ENCODE measurements at regions not wholly inside any gene's neighbourhood (a gene's known extent, or its start where the extent isn't known, plus 50 kb on each side); places are given as distances from the start of the nearest gene placed in this dataset.

GRCh38 chr5:85205430-85205829 is 820.8 kb upstream of the EDIL3 start:
- H3K36me3 Mint-ChIP-seq (ENCODE audit: insufficient read depth, unreplicated experiment) = no peaks in the 10 kb centered on the region
- no peaks in the 10 kb centered on the region for H3K27me3 Mint-ChIP-seq (ENCODE audit: unreplicated experiment)
- intact Hi-C loops (cut with micrococcal nuclease; ENCODE audit: unreplicated experiment) = no loop called here
- BruUV-seq (replicated peaks) = no TSS peak
- CTCF ChIA-PET = no interaction called here
- H3K27ac Mint-ChIP-seq (ENCODE audit: unreplicated experiment) = no peak overlapping the region
- TF ChIP-seq CTCF (IDR thresholded peaks at IDR 0.05; ENCODE audit: unreplicated experiment) = no peak
- H3K4me1 Mint-ChIP-seq (ENCODE audit: low read depth, unreplicated experiment) = no peaks in the 10 kb centered on the region
- no peak for DNase-seq
- no peak overlapping the region for H3K4me3 Mint-ChIP-seq (ENCODE audit: low read depth, unreplicated experiment)
- H3K9me3 Mint-ChIP-seq (ENCODE audit: low read depth, unreplicated experiment) = no peaks in the 10 kb centered on the region

DNA sequence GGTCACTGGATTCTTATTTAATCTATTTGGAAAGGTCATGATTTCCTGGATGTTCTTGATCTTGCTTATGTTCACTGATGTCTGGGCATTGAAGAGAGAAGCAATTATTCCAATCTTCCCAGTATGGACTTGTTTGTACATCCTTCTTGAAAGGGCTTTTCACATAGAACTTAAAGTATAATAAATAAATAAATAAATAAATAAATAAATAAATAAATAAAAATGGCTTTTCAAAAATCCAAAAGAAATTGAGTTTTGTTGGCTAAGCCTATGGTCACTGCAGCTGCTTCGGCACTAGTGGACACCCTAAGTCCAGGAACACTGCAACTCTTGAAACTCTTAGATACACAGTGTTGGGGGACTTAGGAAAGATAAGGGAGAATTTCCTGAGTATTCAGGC is 840.7 kb upstream of the EDIL3 start:
- H3K27me3 Mint-ChIP-seq (ENCODE audit: unreplicated experiment) = no peaks in the 10 kb centered on the region
- H3K9me3 Mint-ChIP-seq (ENCODE audit: low read depth, unreplicated experiment) = peaks cover 9% of the 10 kb centered on the region
- no TSS peak for BruUV-seq (replicated peaks)
- no peak overlapping the region for H3K27ac Mint-ChIP-seq (ENCODE audit: unreplicated experiment)
- no peaks in the 10 kb centered on the region for H3K4me1 Mint-ChIP-seq (ENCODE audit: low read depth, unreplicated experiment)
- no peaks in the 10 kb centered on the region for H3K36me3 Mint-ChIP-seq (ENCODE audit: insufficient read depth, unreplicated experiment)
- CTCF ChIA-PET = no interaction called here
- DNase-seq = no peak
- TF ChIP-seq CTCF (IDR thresholded peaks at IDR 0.05; ENCODE audit: unreplicated experiment) = no peak
- intact Hi-C loops (cut with micrococcal nuclease; ENCODE audit: unreplicated experiment) = no loop called here
- H3K4me3 Mint-ChIP-seq (ENCODE audit: low read depth, unreplicated experiment) = no peak overlapping the region

DNA sequence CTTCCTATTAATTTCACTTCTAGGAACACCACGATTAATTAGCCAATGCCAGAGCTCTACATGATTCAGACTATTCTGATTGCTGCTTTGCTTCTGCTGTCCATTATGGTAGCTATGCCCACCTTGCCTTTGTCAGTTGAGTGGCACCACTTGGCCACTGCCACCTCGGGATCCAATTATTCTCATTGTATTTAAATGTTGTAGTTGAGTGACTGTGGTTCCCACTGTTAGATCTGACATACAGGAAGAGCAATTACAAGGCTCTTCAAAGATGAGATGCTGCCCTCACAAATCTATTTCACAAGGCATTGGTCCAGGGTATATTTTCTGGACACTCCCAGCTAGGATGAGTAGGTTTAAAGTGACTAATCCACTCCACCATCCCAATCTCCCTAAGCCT is 864.5 kb upstream of the EDIL3 start:
- no peak for TF ChIP-seq CTCF (IDR thresholded peaks at IDR 0.05; ENCODE audit: unreplicated experiment)
- intact Hi-C loops (cut with micrococcal nuclease; ENCODE audit: unreplicated experiment) = no loop called here
- no peaks in the 10 kb centered on the region for H3K27me3 Mint-ChIP-seq (ENCODE audit: unreplicated experiment)
- H3K36me3 Mint-ChIP-seq (ENCODE audit: insufficient read depth, unreplicated experiment) = no peaks in the 10 kb centered on the region
- CTCF ChIA-PET = no interaction called here
- no peak for DNase-seq
- H3K9me3 Mint-ChIP-seq (ENCODE audit: low read depth, unreplicated experiment) = peaks cover 7% of the 10 kb centered on the region
- H3K27ac Mint-ChIP-seq (ENCODE audit: unreplicated experiment) = no peak overlapping the region
- H3K4me1 Mint-ChIP-seq (ENCODE audit: low read depth, unreplicated experiment) = no peaks in the 10 kb centered on the region
- H3K4me3 Mint-ChIP-seq (ENCODE audit: low read depth, unreplicated experiment) = no peak overlapping the region
- no TSS peak for BruUV-seq (replicated peaks)

- TF ChIP-seq CTCF (IDR thresholded peaks at IDR 0.05; ENCODE audit: unreplicated experiment) = no peak
- CTCF ChIA-PET = no interaction called here
- Mint-ChIP-seq H3K27me3 (ENCODE audit: unreplicated experiment) (no peaks in the 10 kb centered on the region), H3K27ac (ENCODE audit: unreplicated experiment) (no peak overlapping the region), H3K9me3 (ENCODE audit: low read depth, unreplicated experiment) (no peaks in the 10 kb centered on the region), H3K36me3 (ENCODE audit: insufficient read depth, unreplicated experiment) (no peaks in the 10 kb centered on the region), H3K4me3 (ENCODE audit: low read depth, unreplicated experiment) (no peak overlapping the region), H3K4me1 (ENCODE audit: low read depth, unreplicated experiment) (no peaks in the 10 kb centered on the region)
- DNase-seq = no peak
- no TSS peak for BruUV-seq (replicated peaks)
- intact Hi-C loops (cut with micrococcal nuclease; ENCODE audit: unreplicated experiment) = no loop called here
These were observed 878.4 kb upstream of the EDIL3 start for GRCh38 chr5:85263125-85263524.

DNA sequence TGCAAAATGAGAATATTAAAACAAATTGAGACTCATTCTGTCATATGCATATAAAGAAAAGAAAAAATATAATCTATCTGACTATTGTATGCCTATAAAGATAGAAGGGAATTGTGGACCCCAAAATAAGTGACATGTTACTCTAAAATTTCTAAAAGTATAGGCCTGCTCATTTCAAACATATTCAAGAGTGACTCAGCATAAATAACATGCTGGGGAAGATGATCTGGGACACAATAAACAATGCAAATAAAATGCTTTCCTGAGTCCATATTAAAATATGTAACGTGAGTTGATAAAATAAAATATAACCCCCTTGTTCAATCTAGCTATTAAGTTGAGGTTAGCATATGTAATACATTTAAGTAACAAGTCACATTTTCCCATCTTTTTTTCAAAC is 882.0 kb upstream of the EDIL3 start:
- H3K27me3 Mint-ChIP-seq (ENCODE audit: unreplicated experiment) = no peaks in the 10 kb centered on the region
- intact Hi-C loops (cut with micrococcal nuclease; ENCODE audit: unreplicated experiment) = no loop called here
- TF ChIP-seq CTCF (IDR thresholded peaks at IDR 0.05; ENCODE audit: unreplicated experiment) = no peak
- H3K9me3 Mint-ChIP-seq (ENCODE audit: low read depth, unreplicated experiment) = no peaks in the 10 kb centered on the region
- DNase-seq = no peak
- BruUV-seq (replicated peaks) = no TSS peak
- H3K27ac Mint-ChIP-seq (ENCODE audit: unreplicated experiment) = no peak overlapping the region
- no peaks in the 10 kb centered on the region for H3K36me3 Mint-ChIP-seq (ENCODE audit: insufficient read depth, unreplicated experiment)
- CTCF ChIA-PET = no interaction called here
- H3K4me3 Mint-ChIP-seq (ENCODE audit: low read depth, unreplicated experiment) = no peak overlapping the region
- H3K4me1 Mint-ChIP-seq (ENCODE audit: low read depth, unreplicated experiment) = no peaks in the 10 kb centered on the region
